ENCODE measurements at regions not wholly inside any gene's neighbourhood (a gene's known extent, or its start where the extent isn't known, plus 50 kb on each side); places are given as distances from the start of the nearest gene placed in this dataset.

- TF ChIP-seq CTCF (IDR thresholded peaks at IDR 0.05) = no peak
- TF ChIP-seq POLR2A (IDR thresholded peaks at IDR 0.05) = no peak
Observed at GRCh38 chr1:87555366-87555765, 226.7 kb downstream of the LMO4 start.

Data from lower leg skin (tissue), 3 donors.